ENCODE measurements at regions not wholly inside any gene's neighbourhood (a gene's known extent, or its start where the extent isn't known, plus 50 kb on each side); places are given as distances from the start of the nearest gene placed in this dataset.

- no peak for DNase-seq (ENCODE audit: low spot score)
These were observed 205.6 kb downstream of the MDFIC start for GRCh38 chr7:115127399-115128021.

DNA sequence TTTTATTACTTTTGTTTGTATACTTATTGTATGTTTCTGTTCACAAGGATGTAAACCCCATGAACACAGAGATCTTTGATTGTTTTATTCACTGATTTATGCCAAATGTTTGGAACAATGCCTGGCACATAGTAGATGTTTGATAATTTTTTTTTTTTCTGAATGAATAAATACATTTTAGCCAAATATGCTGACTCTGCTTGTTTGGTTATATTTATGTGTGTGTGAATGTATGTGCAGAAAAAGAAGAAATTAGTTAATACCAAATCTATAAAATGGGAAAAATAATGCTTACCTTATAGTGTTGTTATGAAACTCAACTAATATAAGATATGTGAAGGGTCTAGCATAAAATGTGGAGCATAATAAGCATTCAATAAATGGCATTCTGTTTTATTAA is 203.9 kb downstream of the MDFIC start:
- DNase-seq (ENCODE audit: low spot score), result no peak

GRCh38 chr7:115125312-115125711 is 203.4 kb downstream of the MDFIC start:
- DNase-seq (ENCODE audit: low spot score), result no peak

- DNase-seq (ENCODE audit: low spot score), result no peak
These were observed 202.6 kb downstream of the MDFIC start for GRCh38 chr7:115124409-115124939.

DNA sequence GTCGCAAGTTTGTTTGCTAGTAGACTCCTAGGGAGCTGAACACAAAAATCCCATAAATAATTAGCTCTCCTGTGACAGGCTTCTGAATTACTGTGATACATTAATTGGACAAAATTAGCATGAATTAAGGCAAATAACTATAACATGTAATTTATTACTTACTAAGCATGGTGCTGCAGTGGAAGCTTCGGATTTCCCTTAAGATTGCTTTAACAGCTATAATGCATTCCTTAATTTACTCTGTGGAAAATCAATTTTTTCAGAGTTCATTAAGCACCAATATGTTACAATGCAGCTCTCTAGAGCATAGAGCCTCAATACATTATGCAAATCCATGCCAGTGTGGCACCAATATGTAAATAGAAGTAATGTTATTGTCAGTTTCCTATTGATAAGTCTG is 201.5 kb downstream of the MDFIC start:
- DNase-seq (ENCODE audit: low spot score), result no peak

DNA sequence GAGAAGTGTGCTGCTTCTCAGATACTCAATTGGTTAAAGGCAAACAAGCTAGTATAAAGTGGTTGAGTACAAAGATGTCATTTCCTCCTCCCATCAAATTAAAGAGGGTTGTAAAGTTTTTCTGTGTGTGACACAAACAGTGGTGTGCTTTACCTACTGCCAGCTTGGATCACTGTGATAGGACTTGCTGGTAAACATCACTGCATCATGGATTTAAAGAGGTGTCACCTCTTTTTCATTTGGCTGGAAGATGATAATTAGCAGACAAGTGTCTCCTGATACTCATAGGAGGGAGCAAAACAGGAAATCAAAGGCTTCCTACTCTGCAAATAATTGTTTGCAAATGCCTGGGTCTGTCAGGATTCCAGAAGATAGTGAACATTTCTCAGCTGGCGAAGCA is 200.5 kb downstream of the MDFIC start:
- DNase-seq (ENCODE audit: low spot score), result no peak

- no peak for DNase-seq (ENCODE audit: low spot score)
These were observed 195.9 kb downstream of the MDFIC start for GRCh38 chr7:115117748-115118147.

- no peak for DNase-seq (ENCODE audit: low spot score)
These were observed 195.2 kb downstream of the MDFIC start for GRCh38 chr7:115116773-115117715.

- no peak for DNase-seq (ENCODE audit: low spot score)
These were observed 191.9 kb downstream of the MDFIC start for GRCh38 chr7:115113776-115114175.

DNA sequence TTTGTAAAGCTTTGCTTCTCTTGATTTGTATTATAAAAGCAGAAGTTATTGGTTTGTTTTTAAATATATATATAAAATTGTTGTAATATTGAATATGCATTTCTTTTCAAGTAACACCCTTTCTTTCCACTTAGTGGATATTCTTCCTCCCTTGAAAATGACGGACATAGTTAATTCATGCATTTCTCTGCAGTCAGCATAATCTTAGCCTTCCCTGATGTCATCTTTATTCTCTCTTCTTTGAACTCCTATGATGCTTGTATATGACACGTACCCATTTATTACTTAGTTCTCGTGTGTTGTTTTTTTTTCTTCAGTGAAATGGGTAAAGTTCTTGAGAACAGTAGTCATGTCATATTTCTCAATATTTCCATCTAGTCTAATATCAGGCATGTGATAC is 191.2 kb downstream of the MDFIC start:
- DNase-seq (ENCODE audit: low spot score), result no peak

DNA sequence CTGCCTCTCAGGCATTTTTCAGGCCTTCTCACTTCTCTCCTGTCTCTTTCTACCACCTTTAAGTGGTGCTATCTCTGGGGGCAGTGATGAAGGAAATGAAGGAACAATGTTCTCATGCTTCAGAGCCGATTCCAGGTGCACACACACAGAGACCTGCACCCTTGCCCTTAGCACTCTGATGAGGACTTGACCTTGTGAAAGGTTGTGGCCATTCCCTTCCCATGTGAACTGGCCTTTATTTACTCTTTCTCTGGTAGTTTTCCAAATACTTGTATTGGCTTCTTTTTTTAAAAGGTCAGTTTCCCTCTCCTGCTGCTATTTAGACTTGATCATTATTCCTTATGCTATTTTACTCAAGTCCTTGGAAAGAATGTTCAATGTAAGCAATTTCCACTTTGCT is 188.6 kb downstream of the MDFIC start:
- DNase-seq (ENCODE audit: low spot score), result no peak

- DNase-seq (ENCODE audit: low spot score), result no peak
These were observed 184.4 kb downstream of the MDFIC start for GRCh38 chr7:115106316-115106715.

DNA sequence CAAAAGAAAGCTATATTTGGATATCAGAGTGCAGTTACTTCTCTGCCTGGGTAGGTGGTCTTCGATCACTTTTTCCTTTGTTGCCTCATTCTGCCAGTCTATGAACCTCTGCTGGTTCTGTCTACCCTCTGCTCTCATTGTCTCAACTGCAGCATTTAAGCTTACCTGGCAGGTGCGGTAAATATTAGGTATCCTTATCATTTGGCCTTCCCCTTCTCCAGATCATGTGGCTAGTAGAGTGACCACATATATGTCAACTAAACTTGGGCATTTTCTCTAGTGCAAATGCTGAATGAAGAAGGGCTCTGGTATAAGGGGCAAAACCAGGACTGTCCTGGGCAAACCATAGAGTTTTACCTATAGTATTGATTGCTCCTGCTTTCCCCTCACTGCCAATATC is 180.8 kb downstream of the MDFIC start:
- no peak for DNase-seq (ENCODE audit: low spot score)

GRCh38 chr7:115101199-115101598 is 179.3 kb downstream of the MDFIC start:
- DNase-seq (ENCODE audit: low spot score), result no peak

- DNase-seq (ENCODE audit: low spot score), result no peak
These were observed 178.0 kb downstream of the MDFIC start for GRCh38 chr7:115099906-115100305.

- no peak for DNase-seq (ENCODE audit: low spot score)
These were observed 175.3 kb downstream of the MDFIC start for GRCh38 chr7:115097175-115097671.

DNA sequence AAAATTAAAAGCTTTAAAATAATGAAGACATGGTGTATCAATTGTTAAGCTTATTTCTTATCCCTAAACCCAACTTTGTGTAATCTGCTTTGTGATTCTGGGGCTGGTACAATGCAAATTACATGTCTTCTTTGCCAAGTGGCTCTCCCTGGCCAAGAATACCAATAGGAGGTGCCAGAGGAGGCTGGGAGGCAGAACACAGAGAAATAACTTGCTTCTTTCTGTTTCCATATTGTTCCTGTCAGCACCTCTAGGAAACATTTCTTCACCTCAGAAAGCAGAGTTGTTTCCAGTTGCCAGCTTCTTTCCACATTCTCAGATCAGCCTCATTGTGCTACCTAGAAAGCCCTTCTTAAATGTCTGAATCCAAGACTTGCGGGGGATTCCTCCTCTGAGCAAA is 174.4 kb downstream of the MDFIC start:
- DNase-seq (ENCODE audit: low spot score), result no peak

- no peak for DNase-seq (ENCODE audit: low spot score)
These were observed 172.3 kb downstream of the MDFIC start for GRCh38 chr7:115094163-115094562.

DNA sequence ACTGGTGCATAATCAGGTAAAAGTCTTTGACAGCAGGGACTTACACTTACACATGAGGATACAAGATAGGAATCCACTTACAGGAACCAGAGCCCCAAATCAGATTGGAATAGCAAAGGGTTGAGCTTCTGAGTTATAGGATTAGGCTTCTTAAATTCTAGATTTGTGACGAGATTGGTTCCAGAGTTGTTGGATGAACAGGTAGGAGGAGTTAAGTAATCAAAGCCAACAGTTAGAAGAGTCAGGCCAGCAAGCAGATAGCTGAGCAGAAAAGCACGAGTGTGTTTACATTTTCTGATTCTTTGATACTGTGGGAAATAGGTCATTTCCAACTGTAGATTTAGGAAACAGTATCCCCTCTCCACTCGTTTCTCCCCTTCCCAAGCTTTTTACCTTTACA is 167.0 kb downstream of the MDFIC start:
- no peak for DNase-seq (ENCODE audit: low spot score)

- peak; percentile 9 for DNase-seq (ENCODE audit: low spot score)
These were observed 165.5 kb downstream of the MDFIC start for GRCh38 chr7:115087437-115087836.

- no peak for DNase-seq (ENCODE audit: low spot score)
These were observed 164.4 kb downstream of the MDFIC start for GRCh38 chr7:115086146-115086841.

- DNase-seq (ENCODE audit: low spot score), result no peak
These were observed 163.5 kb downstream of the MDFIC start for GRCh38 chr7:115085421-115085820.
